WI38 (cell line): ENCODE measurements at regions not wholly inside any gene's neighbourhood (a gene's known extent, or its start where the extent isn't known, plus 50 kb on each side); places are given as distances from the start of the nearest gene placed in this dataset.

Source experiments
- H3K4me3 ChIP-seq: 2 replicates; pipeline ENCODE4 v1.5.1; 2011; ENCODE audit warnings: low read depth, mild to moderate bottlenecking, control low read depth, low read length
- TF ChIP-seq, protein P1 (sequence below): IDR thresholded peaks from 2 replicates; pipeline ENCODE4 v1.5.1; 2012; ENCODE audit warnings: low read depth, mild to moderate bottlenecking, control low read depth, low read length

DNA sequence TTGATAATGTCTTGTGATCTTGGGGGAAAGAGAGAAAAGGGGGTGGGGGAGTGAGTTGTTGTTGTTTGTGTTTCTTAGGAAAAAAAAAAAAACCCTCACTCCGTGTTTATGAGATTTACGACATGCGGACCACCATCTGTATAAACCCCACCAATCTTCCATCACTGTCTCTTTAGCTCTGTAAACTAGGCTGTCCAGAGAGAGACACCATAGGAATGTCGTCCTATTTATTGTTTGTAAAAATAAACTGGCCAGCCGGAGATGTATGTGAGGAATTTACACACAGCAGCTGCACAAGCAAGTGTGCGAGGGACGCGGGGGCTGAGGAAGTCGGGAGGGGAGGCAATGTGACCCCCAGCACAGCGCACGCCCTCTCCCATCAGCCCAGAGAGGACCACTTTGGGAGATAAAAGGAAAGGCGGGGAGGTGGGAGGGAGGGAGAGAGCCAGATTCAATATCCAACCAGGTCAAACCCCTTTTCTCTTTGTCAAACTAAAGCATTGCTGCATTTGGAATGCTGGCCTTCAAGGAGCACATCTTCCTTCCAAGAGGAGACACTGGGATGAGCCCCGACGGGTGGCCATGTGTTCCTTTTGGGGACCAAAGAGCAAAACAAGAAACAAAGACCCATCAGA lies 136.2 kb upstream of the SALL1 start:
- TF ChIP-seq, protein P1, sequence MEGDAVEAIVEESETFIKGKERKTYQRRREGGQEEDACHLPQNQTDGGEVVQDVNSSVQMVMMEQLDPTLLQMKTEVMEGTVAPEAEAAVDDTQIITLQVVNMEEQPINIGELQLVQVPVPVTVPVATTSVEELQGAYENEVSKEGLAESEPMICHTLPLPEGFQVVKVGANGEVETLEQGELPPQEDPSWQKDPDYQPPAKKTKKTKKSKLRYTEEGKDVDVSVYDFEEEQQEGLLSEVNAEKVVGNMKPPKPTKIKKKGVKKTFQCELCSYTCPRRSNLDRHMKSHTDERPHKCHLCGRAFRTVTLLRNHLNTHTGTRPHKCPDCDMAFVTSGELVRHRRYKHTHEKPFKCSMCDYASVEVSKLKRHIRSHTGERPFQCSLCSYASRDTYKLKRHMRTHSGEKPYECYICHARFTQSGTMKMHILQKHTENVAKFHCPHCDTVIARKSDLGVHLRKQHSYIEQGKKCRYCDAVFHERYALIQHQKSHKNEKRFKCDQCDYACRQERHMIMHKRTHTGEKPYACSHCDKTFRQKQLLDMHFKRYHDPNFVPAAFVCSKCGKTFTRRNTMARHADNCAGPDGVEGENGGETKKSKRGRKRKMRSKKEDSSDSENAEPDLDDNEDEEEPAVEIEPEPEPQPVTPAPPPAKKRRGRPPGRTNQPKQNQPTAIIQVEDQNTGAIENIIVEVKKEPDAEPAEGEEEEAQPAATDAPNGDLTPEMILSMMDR: no peak
- H3K4me3 ChIP-seq: no peak overlapping the region

DNA sequence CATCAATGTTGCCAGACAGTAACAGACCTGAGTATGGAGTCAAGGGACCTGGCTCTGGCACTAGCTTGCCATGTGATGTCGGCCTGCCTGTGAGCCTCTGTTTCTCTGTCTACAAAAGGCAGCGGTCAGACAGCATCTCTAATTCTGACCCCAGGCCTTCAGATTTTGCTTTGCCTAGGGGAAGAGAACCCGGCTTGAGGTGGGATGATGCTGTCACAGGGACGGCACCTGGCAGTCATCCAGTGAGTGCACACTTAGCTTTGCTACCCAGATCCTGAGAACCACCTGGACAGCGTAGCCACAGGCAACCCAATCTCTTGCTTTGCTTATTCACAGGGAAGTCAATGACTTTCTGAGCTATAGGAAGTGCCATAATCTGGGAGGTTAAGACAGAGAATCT lies 135.2 kb upstream of the SALL1 start:
- TF ChIP-seq, protein P1: no peak
- H3K4me3 ChIP-seq: no peak overlapping the region

DNA sequence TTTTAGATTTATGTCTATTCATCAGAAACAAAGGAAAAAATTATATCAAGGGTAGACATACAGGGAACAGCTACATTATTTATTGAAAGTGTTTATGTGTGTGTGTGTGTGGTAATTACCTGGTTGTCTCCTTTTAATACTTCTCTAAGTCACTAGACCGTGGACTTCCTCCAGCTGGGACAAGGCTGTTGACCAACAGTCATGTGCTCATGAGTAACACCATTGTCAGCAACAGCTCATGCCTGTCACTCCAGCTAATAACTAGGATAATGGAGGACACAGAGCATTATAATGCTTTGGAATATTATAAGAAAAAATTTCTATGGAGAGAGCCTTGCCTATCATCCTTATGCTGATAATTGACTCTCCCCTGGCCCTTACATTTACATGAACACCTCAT lies 125.3 kb upstream of the SALL1 start:
- H3K4me3 ChIP-seq: no peak overlapping the region
- TF ChIP-seq, protein P1: no peak

DNA sequence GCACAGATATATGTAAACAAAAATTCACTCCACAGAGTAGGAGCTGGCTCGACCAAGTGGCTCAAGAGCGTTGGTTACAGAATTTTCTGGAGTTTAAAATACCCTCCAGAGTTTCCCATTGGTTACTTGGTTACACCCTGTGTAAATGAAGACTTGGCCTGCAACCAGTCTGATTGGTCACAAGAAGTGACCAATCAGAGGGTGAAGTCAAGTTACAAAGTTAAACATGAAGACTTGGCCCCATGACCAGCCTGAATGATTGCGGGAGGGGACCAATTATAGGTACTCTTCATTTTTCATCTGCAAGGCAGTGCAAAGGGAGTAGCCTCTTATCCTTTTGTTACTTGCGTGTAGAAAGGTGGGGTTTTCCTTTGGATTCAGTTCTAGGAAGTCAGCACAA lies 121.3 kb upstream of the SALL1 start:
- TF ChIP-seq, protein P1: no peak

DNA sequence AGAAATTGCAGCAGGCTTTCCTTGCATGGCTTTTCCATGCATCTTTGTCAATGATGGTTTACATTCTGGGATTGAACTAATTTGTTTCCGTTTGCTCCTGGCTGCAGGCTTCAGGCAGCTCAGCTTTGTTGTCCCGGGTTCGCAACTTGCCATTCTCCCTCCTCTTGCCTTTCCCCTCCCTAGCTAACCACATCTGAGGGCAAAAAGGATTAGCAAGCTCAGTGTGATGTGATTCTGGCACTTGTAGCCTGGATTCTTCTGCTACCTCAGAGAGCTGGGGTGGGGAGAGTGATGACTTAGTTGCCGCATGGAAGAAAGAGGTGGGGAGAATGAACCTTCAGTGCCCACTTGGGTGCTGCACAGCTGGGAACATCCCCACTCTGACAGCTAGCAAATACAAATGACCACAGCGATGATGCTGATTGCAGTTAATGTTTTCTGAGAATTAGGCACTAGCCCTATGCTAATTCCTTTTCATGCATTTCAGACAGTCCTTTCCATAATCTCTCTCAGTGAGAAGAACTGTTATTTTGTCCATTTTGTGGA lies 120.2 kb upstream of the SALL1 start:
- H3K4me3 ChIP-seq: no peak overlapping the region
- TF ChIP-seq, protein P1: no peak

More for the DNA sequence above, 121.3 kb upstream of the SALL1 start:
- no peak overlapping the region for H3K4me3 ChIP-seq

DNA sequence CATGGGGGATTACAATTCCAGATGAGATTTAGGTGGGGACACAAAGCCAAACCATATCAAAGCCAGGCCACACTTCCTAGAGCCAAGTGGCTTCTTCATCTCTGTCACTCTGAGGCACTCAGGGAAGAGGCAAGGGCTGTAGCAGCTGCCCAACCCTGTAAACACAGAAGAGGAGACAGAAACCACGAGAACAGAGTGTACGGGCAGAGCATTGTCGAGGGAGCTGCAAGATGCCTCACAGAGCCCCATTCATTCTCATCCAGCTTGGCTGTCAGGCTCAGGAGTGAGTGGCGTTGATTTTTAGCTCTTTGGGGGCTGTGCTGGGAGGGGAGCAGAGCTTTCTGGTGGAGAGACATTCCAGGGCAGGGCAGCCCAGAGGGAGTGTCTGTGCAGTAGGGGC lies 117.2 kb upstream of the SALL1 start:
- H3K4me3 ChIP-seq: no peak overlapping the region
- TF ChIP-seq, protein P1: no peak

DNA sequence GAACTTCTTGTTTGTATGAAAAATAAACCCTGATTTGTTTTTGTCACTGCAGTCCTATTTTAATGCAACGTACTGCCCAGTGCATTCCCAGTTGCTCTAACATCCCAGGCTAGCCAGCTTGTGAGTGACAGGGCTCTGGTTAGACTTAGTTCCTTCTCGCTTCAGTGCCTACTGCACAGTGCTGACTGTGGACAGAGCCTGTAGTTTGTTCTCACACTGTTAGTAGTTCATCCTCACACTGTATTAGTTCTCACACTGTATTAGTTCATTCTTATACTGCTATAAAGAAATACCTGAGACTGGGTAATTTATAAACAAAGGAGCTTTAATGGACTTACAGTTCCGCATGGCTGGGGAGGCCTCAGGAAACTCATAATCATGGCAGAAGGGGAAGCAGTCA lies 116.6 kb upstream of the SALL1 start:
- TF ChIP-seq, protein P1: no peak
- no peak overlapping the region for H3K4me3 ChIP-seq
